Activated CD8-positive, alpha-beta T cell treated with anti-CD3 and anti-CD28 coated beads for 36 hours (primary cell): ENCODE measurements at regions not wholly inside any gene's neighbourhood (a gene's known extent, or its start where the extent isn't known, plus 50 kb on each side); places are given as distances from the start of the nearest gene placed in this dataset.

Experiments
- ATAC-seq: fragments of 200-7000 bp; cut with Tn5 transposase; one replicate; pipeline ENCODE4 v1.10.0; 2021; ENCODE audit warnings: mild to moderate bottlenecking, moderate library complexity
- CTCF ChIA-PET: fragments of 350-600 bp; sonication (Branson Sonifier 250); formaldehyde crosslinking; loops from one replicate; lab custom pipeline; 2021; ENCODE audit warnings: antibody characterized with exemption; lab: Charles Lee
- POLR2A ChIA-PET: fragments of 350-600 bp; sonication (Branson Sonifier 250); formaldehyde crosslinking; loops from one replicate; lab custom pipeline; 2021; ENCODE audit warnings: antibody characterized with exemption; lab: Charles Lee
- DNase-seq: peaks from one replicate; pipeline ENCODE4 v3.0.0-alpha.2; 2020
- H3K27ac Mint-ChIP-seq: one replicate; pipeline ENCODE4 v1.8.0; 2021; ENCODE audit warnings: mild to moderate bottlenecking, mixed read lengths
- H3K27me3 Mint-ChIP-seq: one replicate; pipeline ENCODE4 v1.8.0; 2021; ENCODE audit warnings: mixed read lengths
- H3K36me3 Mint-ChIP-seq: one replicate; pipeline ENCODE4 v1.8.0; 2021; ENCODE audit warnings: low read depth, mixed read lengths
- H3K4me1 Mint-ChIP-seq: one replicate; pipeline ENCODE4 v1.8.0; 2021; ENCODE audit warnings: low read depth, mixed read lengths
- H3K4me3 Mint-ChIP-seq: one replicate; pipeline ENCODE4 v1.8.0; 2021; ENCODE audit warnings: mild to moderate bottlenecking, moderate library complexity, mixed read lengths
- H3K9me3 Mint-ChIP-seq: one replicate; pipeline ENCODE4 v1.8.0; 2021; ENCODE audit warnings: mixed read lengths
- intact Hi-C: fragments of 100-400 bp; cut with micrococcal nuclease; formaldehyde crosslinking; loops from one replicate; pipeline ENCODE4 v1.10.0; 2022
- TF ChIP-seq, protein P1 (sequence below): fragments of 200-600 bp; IDR thresholded peaks from one replicate; pipeline ENCODE4 v1.8.0; 2022; ENCODE audit warnings: antibody characterized with exemption, mild to moderate bottlenecking

DNA sequence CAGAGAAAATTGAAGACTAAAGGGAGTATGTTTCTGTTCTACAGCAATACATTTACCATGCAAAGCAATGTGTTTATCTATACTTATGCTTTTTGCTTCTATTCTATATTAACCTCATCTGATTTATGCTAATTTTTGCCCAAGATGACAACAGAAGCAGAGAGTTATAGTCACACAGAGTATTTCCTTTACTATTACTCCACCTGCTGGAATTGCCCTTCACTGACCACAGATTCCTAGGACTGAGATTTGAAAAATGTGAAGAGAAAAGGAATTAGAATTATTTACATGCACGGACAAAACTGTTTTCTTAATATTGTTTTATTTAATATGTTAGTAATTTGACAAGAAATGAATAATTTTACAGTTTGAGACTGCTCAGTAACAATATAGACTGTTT is 745.6 kb downstream of the VGLL3 start:
- no peak overlapping the region for H3K27ac Mint-ChIP-seq
- CTCF ChIA-PET = no interaction called here
- TF ChIP-seq, protein P1, sequence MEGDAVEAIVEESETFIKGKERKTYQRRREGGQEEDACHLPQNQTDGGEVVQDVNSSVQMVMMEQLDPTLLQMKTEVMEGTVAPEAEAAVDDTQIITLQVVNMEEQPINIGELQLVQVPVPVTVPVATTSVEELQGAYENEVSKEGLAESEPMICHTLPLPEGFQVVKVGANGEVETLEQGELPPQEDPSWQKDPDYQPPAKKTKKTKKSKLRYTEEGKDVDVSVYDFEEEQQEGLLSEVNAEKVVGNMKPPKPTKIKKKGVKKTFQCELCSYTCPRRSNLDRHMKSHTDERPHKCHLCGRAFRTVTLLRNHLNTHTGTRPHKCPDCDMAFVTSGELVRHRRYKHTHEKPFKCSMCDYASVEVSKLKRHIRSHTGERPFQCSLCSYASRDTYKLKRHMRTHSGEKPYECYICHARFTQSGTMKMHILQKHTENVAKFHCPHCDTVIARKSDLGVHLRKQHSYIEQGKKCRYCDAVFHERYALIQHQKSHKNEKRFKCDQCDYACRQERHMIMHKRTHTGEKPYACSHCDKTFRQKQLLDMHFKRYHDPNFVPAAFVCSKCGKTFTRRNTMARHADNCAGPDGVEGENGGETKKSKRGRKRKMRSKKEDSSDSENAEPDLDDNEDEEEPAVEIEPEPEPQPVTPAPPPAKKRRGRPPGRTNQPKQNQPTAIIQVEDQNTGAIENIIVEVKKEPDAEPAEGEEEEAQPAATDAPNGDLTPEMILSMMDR = no peak
- H3K4me1 Mint-ChIP-seq = no peaks in the 10 kb centered on the region
- H3K27me3 Mint-ChIP-seq = no peaks in the 10 kb centered on the region
- H3K9me3 Mint-ChIP-seq = peaks cover 5% of the 10 kb centered on the region
- intact Hi-C loops = no loop called here
- H3K4me3 Mint-ChIP-seq = no peak overlapping the region
- no peaks in the 10 kb centered on the region for H3K36me3 Mint-ChIP-seq
- DNase-seq (no peak), ATAC-seq (no peak)
- POLR2A ChIA-PET = no interaction called here

DNA sequence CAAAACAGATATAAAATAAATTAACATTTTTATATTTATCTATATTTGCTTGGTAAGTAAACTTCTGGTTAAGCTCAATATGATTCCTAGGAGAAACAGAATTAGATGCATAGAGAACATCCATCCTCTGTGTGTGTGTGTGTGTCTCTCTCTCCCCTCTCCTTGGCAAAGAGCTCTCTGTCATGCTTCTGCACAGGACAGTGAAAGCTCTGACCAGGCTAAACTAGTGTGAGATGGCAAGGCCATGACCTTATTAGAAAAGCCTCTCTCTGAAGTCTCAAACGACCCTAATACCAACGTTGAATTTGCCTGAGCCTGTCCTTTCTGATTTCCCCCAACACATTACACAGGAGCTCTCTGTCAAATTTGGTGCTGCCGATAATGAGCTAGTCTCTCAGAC is 746.0 kb downstream of the VGLL3 start:
- no peaks in the 10 kb centered on the region for H3K4me1 Mint-ChIP-seq
- H3K4me3 Mint-ChIP-seq = no peak overlapping the region
- no peaks in the 10 kb centered on the region for H3K27me3 Mint-ChIP-seq
- no peaks in the 10 kb centered on the region for H3K36me3 Mint-ChIP-seq
- peaks cover 5% of the 10 kb centered on the region for H3K9me3 Mint-ChIP-seq
- ChIA-PET CTCF (no interaction called here), POLR2A (no interaction called here)
- TF ChIP-seq, protein P1 = no peak
- DNase-seq (no peak), ATAC-seq (no peak)
- intact Hi-C loops = no loop called here
- H3K27ac Mint-ChIP-seq = no peak overlapping the region

DNA sequence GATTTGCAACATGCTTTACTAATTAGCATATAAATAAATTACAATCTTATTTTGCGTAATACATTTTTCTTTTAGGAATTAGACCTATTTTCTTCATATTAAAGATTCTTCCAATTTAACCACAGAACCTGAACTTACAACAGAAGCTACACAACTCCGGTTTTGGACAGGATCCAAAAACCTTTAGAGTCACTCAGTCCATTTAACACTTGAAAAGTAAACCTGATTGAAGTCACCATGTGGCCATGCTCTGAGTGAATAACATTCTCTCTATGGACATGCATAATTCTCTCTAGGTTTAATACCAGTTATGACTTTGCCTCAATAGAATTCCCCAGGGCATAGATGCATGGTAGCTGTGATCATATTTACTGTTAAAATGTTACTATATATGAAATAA is 751.0 kb downstream of the VGLL3 start:
- ATAC-seq (no peak), DNase-seq (no peak)
- POLR2A ChIA-PET = no interaction called here
- CTCF ChIA-PET = no interaction called here
- TF ChIP-seq, protein P1 = no peak
- no peaks in the 10 kb centered on the region for H3K27me3 Mint-ChIP-seq
- no peaks in the 10 kb centered on the region for H3K4me1 Mint-ChIP-seq
- no peak overlapping the region for H3K4me3 Mint-ChIP-seq
- H3K27ac Mint-ChIP-seq = no peak overlapping the region
- peaks cover 5% of the 10 kb centered on the region for H3K9me3 Mint-ChIP-seq
- intact Hi-C loops = no loop called here
- H3K36me3 Mint-ChIP-seq = no peaks in the 10 kb centered on the region

DNA sequence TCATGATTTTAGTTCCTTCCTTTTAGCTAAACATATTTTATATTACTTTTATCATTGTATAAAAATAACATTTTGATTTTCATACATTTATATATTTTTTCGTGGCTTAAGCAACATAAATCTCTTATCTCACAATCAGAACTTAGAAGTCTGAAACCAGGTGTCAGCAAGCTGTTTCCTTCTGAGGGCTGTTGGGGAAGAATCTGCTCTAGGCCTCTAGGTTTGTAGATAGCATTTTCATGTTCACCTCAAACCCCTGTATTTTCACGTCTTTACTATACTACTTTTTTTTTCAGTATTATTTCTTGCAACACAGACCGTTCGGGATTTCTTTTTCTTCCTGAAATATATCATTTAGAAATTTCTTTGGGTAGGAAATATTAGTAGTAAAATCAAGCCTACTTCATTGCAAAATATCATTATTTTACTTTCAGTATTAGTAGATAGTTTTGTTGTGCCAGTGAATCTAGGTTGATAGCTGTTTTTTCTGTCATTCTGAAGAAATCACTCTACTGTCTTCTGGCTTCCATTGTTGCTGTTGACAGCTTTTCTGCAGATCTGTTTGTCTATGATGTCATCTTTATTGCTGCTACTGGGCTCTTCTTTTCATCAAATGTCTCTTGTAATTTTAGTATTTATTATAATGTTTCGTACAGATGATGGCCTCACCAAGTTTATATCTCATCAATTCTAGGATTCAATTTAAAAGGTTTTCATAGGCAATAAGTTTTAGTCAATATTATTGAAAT is 756.3 kb downstream of the VGLL3 start:
- H3K4me1 Mint-ChIP-seq = no peaks in the 10 kb centered on the region
- TF ChIP-seq, protein P1 = no peak
- H3K4me3 Mint-ChIP-seq = no peak overlapping the region
- intact Hi-C loops = no loop called here
- H3K27ac Mint-ChIP-seq = no peak overlapping the region
- ChIA-PET POLR2A (no interaction called here), CTCF (no interaction called here)
- no peaks in the 10 kb centered on the region for H3K27me3 Mint-ChIP-seq
- peaks cover 5% of the 10 kb centered on the region for H3K9me3 Mint-ChIP-seq
- DNase-seq (no peak), ATAC-seq (no peak)
- no peaks in the 10 kb centered on the region for H3K36me3 Mint-ChIP-seq

DNA sequence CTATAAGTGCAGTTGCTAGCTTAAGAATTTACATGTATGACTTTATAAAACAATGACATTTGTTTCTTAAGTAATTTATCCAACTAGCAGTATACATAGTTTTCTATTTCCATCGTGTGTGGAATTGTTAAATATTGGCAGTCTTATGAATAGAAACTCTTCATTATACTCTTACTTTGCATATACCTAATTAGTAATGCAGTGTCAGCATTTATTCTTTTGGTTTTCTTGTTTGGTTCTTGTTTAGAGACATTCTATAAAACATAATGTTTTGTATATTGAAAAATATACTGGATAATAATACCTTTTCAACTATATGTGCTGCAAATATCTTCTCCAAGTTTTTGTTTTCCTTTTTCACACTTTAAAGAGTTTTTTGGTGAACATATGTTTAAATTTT is 760.2 kb downstream of the VGLL3 start:
- CTCF ChIA-PET = no interaction called here

More for the DNA sequence above, 760.2 kb downstream of the VGLL3 start:
- ATAC-seq (no peak), DNase-seq (no peak)
- intact Hi-C loops = no loop called here
- TF ChIP-seq, protein P1 = no peak
- peaks cover 1% of the 10 kb centered on the region for H3K9me3 Mint-ChIP-seq
- no peaks in the 10 kb centered on the region for H3K27me3 Mint-ChIP-seq
- no peaks in the 10 kb centered on the region for H3K4me1 Mint-ChIP-seq
- H3K27ac Mint-ChIP-seq = no peak overlapping the region
- H3K36me3 Mint-ChIP-seq = no peaks in the 10 kb centered on the region
- H3K4me3 Mint-ChIP-seq = no peak overlapping the region
- POLR2A ChIA-PET = no interaction called here
